T47D (cell line): ENCODE measurements at regions not wholly inside any gene's neighbourhood (a gene's known extent, or its start where the extent isn't known, plus 50 kb on each side); places are given as distances from the start of the nearest gene placed in this dataset.

Experiments used
- DNase-seq, 2 experiments: peaks; one replicate each; pipeline versions ENCODE4 v3.0.0 to v3.0.0-alpha.2; 2011 to 2012; ENCODE audit warnings: low read depth in 1 of 2, low spot score in 1 of 2
- JUND ChIP-seq: IDR thresholded peaks from 2 replicates; pipeline ENCODE4 v1.6.1; 2012; ENCODE audit warnings: low read depth
- in situ Hi-C: cut with HindIII; loops from 2 replicates; pipeline ENCODE4 v1.10.0; 2016; ENCODE audit warnings: low sequenced_read_pairs, low pct_unique_long_range_greater_than_20kb

DNA sequence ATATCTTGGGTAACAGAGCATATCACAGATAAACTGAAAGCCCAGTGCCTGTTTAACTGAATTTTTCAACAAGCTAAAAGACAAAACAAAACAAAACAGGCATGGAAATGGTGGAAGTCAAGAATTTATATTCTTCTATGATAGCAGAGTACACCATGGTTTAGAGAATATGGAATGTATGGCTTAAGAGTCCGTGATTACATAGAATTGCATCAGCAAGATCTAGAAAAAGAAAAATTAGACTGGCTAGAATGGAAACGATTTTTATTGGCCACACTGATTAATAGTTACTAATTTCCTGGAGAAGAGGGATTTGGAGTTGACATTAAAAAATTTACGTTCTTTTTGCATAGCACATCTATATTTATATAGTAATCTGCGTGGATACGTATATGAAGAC lies 435.2 kb upstream of the DPPA4 start:
- no peak for TF ChIP-seq JUND
- in situ Hi-C loops, result no loop called here
- no peak for DNase-seq

DNA sequence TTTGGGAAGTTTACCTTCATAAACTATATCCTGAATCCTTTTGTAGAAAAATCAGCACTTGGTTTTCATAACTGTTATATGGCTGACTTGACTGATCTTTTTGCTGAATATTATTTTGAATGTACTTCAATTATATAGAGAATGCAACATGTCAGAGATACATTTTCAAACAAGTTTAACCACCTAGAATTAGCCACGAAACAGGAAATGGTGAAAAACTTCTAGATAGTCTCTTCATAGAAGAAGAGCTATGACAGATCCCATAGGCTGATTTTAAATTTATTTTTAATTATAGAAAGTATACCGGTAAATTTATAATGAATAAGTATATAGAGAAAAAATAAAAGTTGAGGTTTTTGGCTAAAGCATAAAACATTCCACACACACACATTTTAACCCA lies 436.8 kb upstream of the DPPA4 start:
- in situ Hi-C loops, result no loop called here
- no peak for TF ChIP-seq JUND
- no peak for DNase-seq

DNA sequence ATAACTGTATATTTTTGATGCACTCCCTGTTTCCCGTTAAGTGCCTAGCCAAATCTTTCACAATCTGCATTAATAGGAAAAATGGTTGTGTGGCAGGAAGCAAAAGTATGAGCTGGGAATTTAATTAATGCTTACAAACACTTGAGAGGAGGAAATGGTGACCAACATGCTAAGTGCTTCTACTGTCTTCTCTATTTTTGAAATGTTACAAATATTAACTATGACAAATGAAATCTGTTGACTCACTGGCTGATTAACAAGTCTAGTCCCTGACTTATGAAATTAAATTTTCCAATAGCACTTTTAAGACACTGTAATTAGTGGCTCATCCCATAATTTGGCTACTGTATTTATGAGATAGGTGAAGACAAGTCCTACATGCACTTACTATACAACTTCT lies 446.9 kb upstream of the DPPA4 start:
- DNase-seq, result no peak
- in situ Hi-C loops, result no loop called here
- no peak for TF ChIP-seq JUND

DNA sequence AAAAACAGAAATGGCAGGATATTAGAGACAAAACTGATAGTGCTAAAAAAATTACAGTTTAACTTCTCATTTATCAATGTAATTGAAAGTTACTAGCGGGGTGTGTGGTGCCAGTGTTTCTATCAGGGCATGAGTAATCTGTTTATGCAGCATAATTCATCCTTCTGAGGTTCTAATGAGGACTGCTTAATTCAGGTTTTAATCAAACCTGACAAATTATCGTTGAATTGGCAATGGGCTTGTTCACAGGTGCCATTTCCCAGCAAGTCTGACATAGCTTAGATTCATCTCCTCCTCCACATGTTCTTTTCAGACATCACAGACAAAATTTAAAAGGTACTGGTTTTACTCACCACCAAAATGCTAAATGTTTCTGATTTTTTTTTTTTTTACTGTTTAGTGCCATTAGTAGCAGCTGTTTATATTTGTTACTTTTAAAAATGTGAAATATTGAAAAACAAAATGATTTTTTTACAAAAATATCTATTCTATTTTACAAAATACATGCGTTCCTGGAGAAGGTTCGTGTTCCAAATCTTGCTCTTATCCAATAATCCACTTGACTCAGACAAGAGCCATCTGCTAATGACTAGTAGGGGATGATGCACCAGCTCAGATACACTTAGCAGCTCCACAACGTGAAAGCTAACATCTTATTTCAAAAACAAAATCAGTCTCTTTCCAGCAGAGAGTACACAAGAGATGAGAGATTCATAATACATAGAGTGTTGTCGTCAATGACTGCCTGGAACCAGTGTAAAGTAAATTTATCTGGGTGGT lies 447.7 kb upstream of the DPPA4 start:
- no peak for TF ChIP-seq JUND
- in situ Hi-C loops, result no loop called here
- no peak for DNase-seq

DNA sequence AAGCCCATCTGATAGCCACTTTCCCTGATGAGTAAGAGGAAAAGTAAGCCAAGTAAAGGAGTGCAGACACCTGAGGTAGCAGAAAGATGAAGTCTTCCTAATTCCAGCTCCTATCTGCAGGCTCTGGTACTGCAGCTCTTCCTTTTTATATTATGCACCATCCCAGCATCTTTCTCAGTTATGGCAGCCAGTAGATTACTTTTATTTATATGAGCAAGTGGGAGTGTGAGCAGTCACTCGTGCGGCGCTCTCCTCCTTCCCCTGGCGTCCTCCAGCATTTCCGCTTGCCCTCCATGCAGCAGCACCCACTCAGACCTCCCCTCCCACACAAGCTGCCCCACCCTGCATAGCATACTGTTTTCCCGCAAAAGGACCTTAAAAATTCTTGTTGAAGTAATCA lies 465.9 kb upstream of the DPPA4 start:
- no peak for TF ChIP-seq JUND
- DNase-seq, result peak in 1 of 2 experiments; percentile 10
- in situ Hi-C loops, result no loop called here

DNA sequence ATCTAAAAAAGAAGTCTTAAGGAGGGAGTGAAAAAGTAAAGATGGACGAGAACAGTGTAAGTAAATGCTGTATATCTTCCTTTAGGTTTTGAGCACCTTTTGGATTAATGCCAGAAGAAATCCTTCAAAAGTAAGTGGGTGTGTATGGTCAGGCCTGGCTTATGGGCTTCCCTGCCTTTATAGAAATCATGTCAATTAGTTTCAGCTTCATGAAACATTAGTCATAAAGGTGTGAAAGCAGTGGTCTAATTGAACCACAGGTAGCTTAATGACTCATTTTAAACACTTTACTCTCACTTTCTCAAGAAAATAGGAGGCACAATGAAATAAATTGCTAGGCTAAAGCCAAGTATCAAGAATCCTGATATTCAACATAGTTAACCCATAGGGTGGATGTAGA lies 467.4 kb upstream of the DPPA4 start:
- no peak for TF ChIP-seq JUND
- in situ Hi-C loops, result no loop called here
- no peak for DNase-seq

DNA sequence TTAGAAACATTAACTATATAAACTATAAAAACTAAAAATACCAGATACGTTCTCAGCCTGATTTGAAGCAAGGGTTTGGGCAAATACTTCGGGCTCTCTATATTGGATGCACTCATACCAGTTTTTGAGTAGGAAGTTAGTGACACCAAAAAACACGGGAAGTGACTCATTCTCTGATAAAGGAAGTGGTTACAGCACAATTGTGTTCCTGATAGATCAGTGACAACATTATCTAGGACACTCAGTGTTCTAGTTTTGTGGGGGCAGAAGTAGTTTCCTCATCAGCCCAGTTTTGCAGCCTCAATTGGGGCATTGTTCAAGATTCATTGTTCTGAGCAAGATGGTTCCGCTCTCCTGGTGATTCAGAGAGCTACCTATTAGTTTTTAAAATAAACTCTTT lies 469.6 kb upstream of the DPPA4 start:
- in situ Hi-C loops, result no loop called here
- no peak for TF ChIP-seq JUND

DNA sequence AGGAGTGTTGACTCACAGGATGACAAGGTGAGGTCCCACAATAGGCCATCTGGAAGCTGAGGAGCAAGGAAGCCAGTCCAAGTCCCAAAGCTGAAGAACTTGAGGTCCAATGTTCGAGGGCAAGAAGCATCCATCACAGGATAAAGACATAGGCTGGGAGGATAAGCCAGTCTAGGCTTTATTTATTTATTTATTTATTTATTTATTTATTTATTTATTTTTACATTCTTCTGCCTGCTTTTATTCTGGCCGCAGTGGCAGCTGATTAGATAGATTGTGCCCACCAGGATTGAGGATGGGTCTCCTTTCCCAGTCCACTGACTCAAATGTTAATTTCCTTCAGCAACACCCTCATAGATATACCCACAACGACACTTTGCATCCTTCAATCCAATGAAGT lies 472.2 kb upstream of the DPPA4 start:
- TF ChIP-seq JUND, result no peak
- DNase-seq, result no peak
- in situ Hi-C loops, result no loop called here

More for the DNA sequence above, 469.6 kb upstream of the DPPA4 start:
- DNase-seq, result no peak

DNA sequence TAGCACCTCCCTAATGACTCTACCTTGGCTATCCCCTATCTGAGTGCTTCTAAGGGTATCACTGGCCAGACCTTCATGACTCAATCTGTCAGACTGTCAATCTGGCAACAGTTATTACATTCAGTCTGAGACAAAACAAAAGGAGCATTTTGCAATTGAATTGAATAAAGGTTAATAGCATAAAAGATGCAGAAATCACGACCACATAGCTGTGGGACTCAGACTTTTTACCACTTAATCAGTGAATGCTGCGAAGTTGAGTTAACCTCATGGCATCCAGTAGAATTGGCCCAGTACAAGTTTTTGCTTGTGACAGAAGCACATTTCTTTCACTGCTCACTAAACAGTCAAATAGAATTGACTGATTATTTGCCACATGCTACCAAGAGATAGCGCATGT lies 480.7 kb upstream of the DPPA4 start:
- in situ Hi-C loops, result no loop called here
- DNase-seq, result no peak
- TF ChIP-seq JUND, result no peak

DNA sequence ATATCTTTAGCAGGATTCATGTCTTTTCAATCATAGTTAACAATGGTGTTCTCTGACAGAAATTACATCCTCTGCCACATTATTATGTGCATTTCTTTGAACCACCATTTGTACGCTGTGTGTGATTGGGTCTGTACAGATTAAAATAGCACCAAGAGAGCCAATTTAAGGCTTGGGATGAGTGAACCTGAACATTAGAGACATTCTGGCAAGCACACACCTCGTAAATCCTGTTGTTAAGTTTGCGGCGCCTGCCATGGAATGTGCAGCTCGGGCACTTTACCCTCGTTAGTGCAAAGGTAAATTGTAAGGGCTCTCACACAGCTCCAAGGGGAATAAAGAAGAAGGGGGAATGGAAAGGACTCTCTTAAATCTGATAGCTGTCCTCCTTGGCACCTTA lies 482.4 kb upstream of the DPPA4 start:
- DNase-seq, result peak in 1 of 2 experiments; percentile 10
- in situ Hi-C loops, result no loop called here
- TF ChIP-seq JUND, result no peak

DNA sequence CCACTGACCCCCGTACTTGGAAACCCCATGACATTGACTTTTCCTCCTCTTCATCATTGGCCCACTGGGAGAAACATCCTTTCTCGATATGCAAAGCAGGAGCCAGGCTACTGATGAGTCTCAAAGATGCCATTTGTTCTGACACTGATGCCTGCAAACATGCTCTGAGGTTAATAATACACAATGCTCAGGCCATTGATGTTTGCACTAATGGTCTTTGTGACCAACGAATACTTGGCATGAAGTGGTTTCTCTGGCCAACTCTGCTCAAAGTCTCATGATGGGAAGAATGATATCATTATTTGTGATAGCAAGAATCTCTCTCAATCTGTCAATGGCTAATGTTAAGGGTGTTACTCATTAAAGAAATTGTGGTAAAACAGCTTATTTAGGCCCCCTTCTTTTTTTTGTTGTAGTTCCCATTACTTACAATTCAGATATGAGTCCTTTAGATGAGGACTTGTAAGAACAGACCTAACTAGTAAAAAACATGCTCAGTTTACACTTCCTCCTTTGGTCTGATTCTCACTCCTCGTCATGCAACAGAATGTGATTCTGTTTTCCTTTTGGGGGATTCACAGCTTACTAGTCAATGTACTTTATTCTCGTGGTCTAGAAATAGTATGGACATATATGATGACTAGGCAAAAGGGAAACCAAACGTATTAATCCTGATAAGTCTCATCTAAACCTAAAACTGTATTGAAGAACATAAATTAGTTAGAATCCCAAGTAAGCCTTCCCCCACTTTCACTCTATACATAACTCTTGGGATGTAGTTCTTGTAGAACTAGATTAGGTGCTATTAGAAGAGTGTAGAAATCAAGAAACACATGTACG lies 488.8 kb upstream of the DPPA4 start:
- no peak for DNase-seq
- in situ Hi-C loops, result no loop called here
- TF ChIP-seq JUND, result no peak

DNA sequence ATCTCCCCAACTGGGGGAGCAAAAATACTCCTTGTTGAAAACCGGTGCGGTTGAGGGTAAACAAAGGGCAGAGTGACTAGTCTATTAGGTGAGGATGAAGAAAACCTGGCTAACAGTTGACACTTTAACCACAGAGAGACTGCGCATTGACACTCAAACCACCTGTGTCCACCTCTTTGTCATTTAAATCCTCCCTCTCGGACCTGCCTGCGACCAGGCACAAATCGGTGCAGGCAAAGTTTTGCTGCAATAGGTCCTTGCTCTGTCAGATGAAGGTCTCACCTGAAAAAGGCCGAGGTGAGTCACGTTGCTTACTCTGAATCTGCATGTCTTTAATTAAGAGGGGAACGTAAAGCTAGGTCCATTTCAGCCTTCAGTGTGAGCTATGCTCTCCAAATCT lies 494.1 kb upstream of the DPPA4 start:
- no peak for DNase-seq
- TF ChIP-seq JUND, result no peak
- in situ Hi-C loops, result no loop called here

DNA sequence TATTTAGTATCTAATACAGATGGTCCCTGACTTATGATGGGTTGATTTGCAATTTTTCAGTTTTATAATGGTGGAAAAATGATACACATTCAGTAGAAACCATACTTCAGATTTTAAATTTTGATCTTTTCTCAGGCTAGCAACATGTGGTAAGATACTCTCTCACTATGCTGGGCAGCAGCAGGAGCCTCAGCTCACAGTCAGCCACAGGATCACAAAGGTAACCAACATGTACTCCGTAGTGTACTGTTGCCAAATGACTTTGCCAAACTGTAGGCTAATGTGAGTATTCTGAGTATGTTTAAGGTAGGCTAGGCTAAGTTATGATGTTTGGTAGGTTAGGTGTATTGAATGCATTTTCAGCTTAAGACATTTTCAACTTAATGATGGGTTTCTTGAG lies 498.6 kb upstream of the DPPA4 start:
- in situ Hi-C loops, result no loop called here
- DNase-seq, result no peak
- TF ChIP-seq JUND, result no peak
